Stimulated activated CD4-positive, alpha-beta T cell treated with anti-CD3 and anti-CD28 coated beads, Interleukin-1b, Interleukin-23, amount 100 ng/mL, for 48 hours (primary cell): ENCODE measurements at regions not wholly inside any gene's neighbourhood (a gene's known extent, or its start where the extent isn't known, plus 50 kb on each side); places are given as distances from the start of the nearest gene placed in this dataset.
"Not testable (repeated sequence)": the region's sequence is repeated elsewhere in the genome, so short reads cannot be mapped to it uniquely, and the experiment has no call there.

Source experiments
- DNase-seq: peaks from one replicate; pipeline ENCODE4 v3.0.0-alpha.2; 2020

- no peak for DNase-seq
These were observed 76.3 kb downstream of the DRAM2 start for GRCh38 chr1:111063595-111063994.

- DNase-seq, result no peak
These were observed 77.3 kb downstream of the DRAM2 start for GRCh38 chr1:111062624-111063023.

GRCh38 chr1:111062081-111062480 is 77.8 kb downstream of the DRAM2 start:
- DNase-seq, result no peak

- no peak for DNase-seq
These were observed 85.2 kb downstream of the DRAM2 start for GRCh38 chr1:111054656-111055055.

GRCh38 chr1:111052246-111052645 is 87.6 kb downstream of the DRAM2 start:
- no peak for DNase-seq

GRCh38 chr1:111048253-111048652 is 84.5 kb upstream of the LRIF1 start:
- not testable (repeated sequence) for DNase-seq

- DNase-seq, result no peak
These were observed 81.5 kb upstream of the LRIF1 start for GRCh38 chr1:111045033-111045722.

GRCh38 chr1:111032295-111032897 is 68.7 kb upstream of the LRIF1 start:
- DNase-seq, result peak; percentile 8

GRCh38 chr1:111030590-111030989 is 66.9 kb upstream of the LRIF1 start:
- DNase-seq, result peak; percentile 31

GRCh38 chr1:111025109-111025508 is 61.4 kb upstream of the LRIF1 start:
- no peak for DNase-seq

GRCh38 chr1:111015222-111015621 is 51.5 kb upstream of the LRIF1 start:
- DNase-seq, result no peak
